ENCODE measurements at regions not wholly inside any gene's neighbourhood (a gene's known extent, or its start where the extent isn't known, plus 50 kb on each side); places are given as distances from the start of the nearest gene placed in this dataset.

DNA sequence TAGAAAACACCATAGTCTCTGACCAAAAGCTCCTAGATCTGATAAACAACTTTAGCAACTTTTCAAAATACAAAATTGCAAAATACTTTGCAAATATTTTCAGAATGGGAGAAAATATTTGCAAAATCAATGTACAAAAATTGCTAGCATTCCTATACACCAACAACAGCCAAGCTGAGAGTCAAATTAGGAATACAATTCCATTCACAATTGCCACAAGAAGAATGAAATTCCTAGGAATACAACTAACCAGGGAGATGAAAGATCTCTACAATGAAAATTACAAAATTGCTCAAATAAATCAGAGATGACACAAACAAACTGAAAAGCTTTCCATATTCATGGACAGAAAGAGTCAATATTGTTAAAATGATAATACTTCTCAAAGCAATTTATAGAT, 327.0 kb upstream of the ZC3H15 start:
- DNase-seq, result no peak
- TF ChIP-seq CTCF (IDR thresholded peaks at IDR 0.05; ENCODE audit: insufficient read depth in 1 of 2, low read depth in 1 of 2, low read length in 1 of 2, severe bottlenecking in 1 of 2, unreplicated experiment in 1 of 2), result no peak
- Histone ChIP-seq H3K4me3 (ENCODE audit: low read depth, low read length) (no peak overlapping the region), H3K4me1 (no peaks in the 10 kb centered on the region), H3K27me3 (replicated peaks; ENCODE audit: control insufficient read depth, insufficient read depth, low read length) (no peaks in the 10 kb centered on the region), H3K9me3 (no peaks in the 10 kb centered on the region), H3K36me3 (ENCODE audit: control insufficient read depth, insufficient read depth, low read length) (no peaks in the 10 kb centered on the region)
- peaks cover 3% of the 10 kb centered on the region for H3K27me3 Mint-ChIP-seq (ENCODE audit: insufficient read depth, unreplicated experiment)
- CTCF ChIA-PET, result no interaction called here
- no peaks in the 10 kb centered on the region for H3K4me1 Mint-ChIP-seq (ENCODE audit: low read depth, unreplicated experiment)
- H3K9me3 Mint-ChIP-seq (ENCODE audit: unreplicated experiment), result peaks cover 9% of the 10 kb centered on the region
- BruUV-seq (replicated peaks), result no TSS peak
- H3K4me3 Mint-ChIP-seq (ENCODE audit: unreplicated experiment), result no peak overlapping the region
- POLR2A ChIA-PET, result no interaction called here
- intact Hi-C loops (cut with micrococcal nuclease; ENCODE audit: unreplicated experiment), result no loop called here
- no peak overlapping the region for H3K27ac Mint-ChIP-seq (ENCODE audit: unreplicated experiment)
- no peaks in the 10 kb centered on the region for H3K36me3 Mint-ChIP-seq (ENCODE audit: insufficient read depth, unreplicated experiment)

DNA sequence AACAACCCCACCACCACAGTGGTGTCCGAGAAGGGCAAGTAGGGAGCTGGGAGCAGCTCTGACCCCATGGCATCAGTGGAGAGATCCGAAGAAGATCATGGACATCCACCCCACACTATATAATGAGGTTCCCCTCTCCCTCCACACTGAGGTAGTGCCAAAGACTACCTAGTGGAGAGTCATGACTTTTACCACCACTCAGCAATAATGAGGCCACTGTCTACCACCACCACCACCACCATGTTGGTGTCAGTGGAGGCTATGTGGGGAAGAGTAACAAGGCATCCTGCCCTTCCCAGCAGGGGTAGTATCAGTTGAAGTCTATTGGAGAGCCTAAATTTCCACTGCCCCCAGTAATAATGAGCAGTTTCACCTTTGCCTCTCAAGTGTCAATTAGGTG, 321.7 kb upstream of the ZC3H15 start:
- no peaks in the 10 kb centered on the region for H3K4me1 Mint-ChIP-seq (ENCODE audit: low read depth, unreplicated experiment)
- ChIA-PET CTCF (no interaction called here), POLR2A (no interaction called here)
- H3K27me3 Mint-ChIP-seq (ENCODE audit: insufficient read depth, unreplicated experiment), result no peaks in the 10 kb centered on the region
- no peaks in the 10 kb centered on the region for H3K27me3 ChIP-seq (replicated peaks; ENCODE audit: control insufficient read depth, insufficient read depth, low read length)
- H3K36me3 ChIP-seq (ENCODE audit: control insufficient read depth, insufficient read depth, low read length), result no peaks in the 10 kb centered on the region
- H3K27ac Mint-ChIP-seq (ENCODE audit: unreplicated experiment), result no peak overlapping the region
- intact Hi-C loops (cut with micrococcal nuclease; ENCODE audit: unreplicated experiment), result loop anchor here (5.0 kb wide), 1 partner anchor 37 kb away; no protein-coding TSS in a partner anchor
- no peaks in the 10 kb centered on the region for H3K9me3 ChIP-seq
- TF ChIP-seq CTCF (IDR thresholded peaks at IDR 0.05; ENCODE audit: insufficient read depth in 1 of 2, low read depth in 1 of 2, low read length in 1 of 2, severe bottlenecking in 1 of 2, unreplicated experiment in 1 of 2), result no peak
- no TSS peak for BruUV-seq (replicated peaks)
- H3K36me3 Mint-ChIP-seq (ENCODE audit: insufficient read depth, unreplicated experiment), result no peaks in the 10 kb centered on the region
- no peak overlapping the region for H3K4me3 ChIP-seq (ENCODE audit: low read depth, low read length)
- DNase-seq, result no peak
- H3K9me3 Mint-ChIP-seq (ENCODE audit: unreplicated experiment), result peaks cover 7% of the 10 kb centered on the region
- H3K4me3 Mint-ChIP-seq (ENCODE audit: unreplicated experiment), result no peak overlapping the region
- H3K4me1 ChIP-seq, result no peaks in the 10 kb centered on the region

GRCh38 chr2:186170693-186171092, 315.4 kb upstream of the ZC3H15 start:
- peaks cover 7% of the 10 kb centered on the region for H3K9me3 Mint-ChIP-seq (ENCODE audit: unreplicated experiment)
- CTCF ChIA-PET, result no interaction called here

More at GRCh38 chr2:186170693-186171092, 315.4 kb upstream of the ZC3H15 start:
- H3K36me3 ChIP-seq (ENCODE audit: control insufficient read depth, insufficient read depth, low read length), result no peaks in the 10 kb centered on the region
- H3K27ac Mint-ChIP-seq (ENCODE audit: unreplicated experiment), result no peak overlapping the region
- DNase-seq, result no peak
- no peaks in the 10 kb centered on the region for H3K36me3 Mint-ChIP-seq (ENCODE audit: insufficient read depth, unreplicated experiment)
- no peaks in the 10 kb centered on the region for H3K4me1 ChIP-seq
- H3K4me3 Mint-ChIP-seq (ENCODE audit: unreplicated experiment), result no peak overlapping the region
- TF ChIP-seq CTCF (IDR thresholded peaks at IDR 0.05; ENCODE audit: insufficient read depth in 1 of 2, low read depth in 1 of 2, low read length in 1 of 2, severe bottlenecking in 1 of 2, unreplicated experiment in 1 of 2), result no peak
- intact Hi-C loops (cut with micrococcal nuclease; ENCODE audit: unreplicated experiment), result no loop called here
- H3K27me3 Mint-ChIP-seq (ENCODE audit: insufficient read depth, unreplicated experiment), result no peaks in the 10 kb centered on the region
- H3K9me3 ChIP-seq, result no peaks in the 10 kb centered on the region
- POLR2A ChIA-PET, result no interaction called here
- no peaks in the 10 kb centered on the region for H3K27me3 ChIP-seq (replicated peaks; ENCODE audit: control insufficient read depth, insufficient read depth, low read length)
- H3K4me1 Mint-ChIP-seq (ENCODE audit: low read depth, unreplicated experiment), result no peaks in the 10 kb centered on the region
- no peak overlapping the region for H3K4me3 ChIP-seq (ENCODE audit: low read depth, low read length)
- no TSS peak for BruUV-seq (replicated peaks)
